ENCODE measurements at regions not wholly inside any gene's neighbourhood (a gene's known extent, or its start where the extent isn't known, plus 50 kb on each side); places are given as distances from the start of the nearest gene placed in this dataset.
"Not testable (repeated sequence)": the region's sequence is repeated elsewhere in the genome, so short reads cannot be mapped to it uniquely, and the experiment has no call there.

DNA sequence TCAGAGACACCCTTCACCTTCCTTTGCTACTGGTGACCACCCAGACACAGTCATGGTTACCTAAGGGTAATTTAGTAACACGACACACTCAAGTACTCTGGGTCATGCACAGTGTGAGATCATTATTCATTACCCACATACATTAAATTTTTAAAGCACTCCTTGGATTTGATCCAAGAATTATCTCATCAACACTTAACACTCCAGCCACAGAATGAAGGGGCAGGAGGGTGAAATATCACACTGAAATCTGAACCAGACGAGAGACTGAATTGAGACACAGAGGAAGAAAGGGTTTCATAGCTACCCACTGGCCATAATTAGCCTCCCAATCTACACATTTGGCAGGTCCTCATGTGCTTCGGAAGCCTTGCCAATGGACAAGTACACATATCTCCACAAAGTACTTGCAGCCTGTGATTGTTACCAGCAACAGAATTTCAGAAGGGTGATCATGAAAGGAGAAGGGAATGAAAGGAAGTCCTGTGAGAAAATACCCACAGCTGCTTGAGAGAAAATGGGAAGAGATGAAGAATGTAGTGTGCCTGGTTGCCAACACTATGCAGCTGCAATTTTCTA is 189.3 kb downstream of the POLR1F start:
- Histone ChIP-seq H3K4me3 (no peak overlapping the region), H3K27me3 (ENCODE audit: insufficient read depth in 3 of 3, low read length in 2 of 3) (no peaks in the 10 kb centered on the region), H3K36me3 (ENCODE audit: insufficient read depth in 1 of 2, low read depth in 1 of 2) (no peaks in the 10 kb centered on the region), H3K9me3 (no peaks in the 10 kb centered on the region), H3K27ac (no peak overlapping the region), H3K4me1 (no peaks in the 10 kb centered on the region)
- ATAC-seq: peak in 2 of 4 donors; percentile 36 to 64
- no peak for DNase-seq
- intact Hi-C loops (cut with DNase I): no loop called here
- TF ChIP-seq, protein P1, sequence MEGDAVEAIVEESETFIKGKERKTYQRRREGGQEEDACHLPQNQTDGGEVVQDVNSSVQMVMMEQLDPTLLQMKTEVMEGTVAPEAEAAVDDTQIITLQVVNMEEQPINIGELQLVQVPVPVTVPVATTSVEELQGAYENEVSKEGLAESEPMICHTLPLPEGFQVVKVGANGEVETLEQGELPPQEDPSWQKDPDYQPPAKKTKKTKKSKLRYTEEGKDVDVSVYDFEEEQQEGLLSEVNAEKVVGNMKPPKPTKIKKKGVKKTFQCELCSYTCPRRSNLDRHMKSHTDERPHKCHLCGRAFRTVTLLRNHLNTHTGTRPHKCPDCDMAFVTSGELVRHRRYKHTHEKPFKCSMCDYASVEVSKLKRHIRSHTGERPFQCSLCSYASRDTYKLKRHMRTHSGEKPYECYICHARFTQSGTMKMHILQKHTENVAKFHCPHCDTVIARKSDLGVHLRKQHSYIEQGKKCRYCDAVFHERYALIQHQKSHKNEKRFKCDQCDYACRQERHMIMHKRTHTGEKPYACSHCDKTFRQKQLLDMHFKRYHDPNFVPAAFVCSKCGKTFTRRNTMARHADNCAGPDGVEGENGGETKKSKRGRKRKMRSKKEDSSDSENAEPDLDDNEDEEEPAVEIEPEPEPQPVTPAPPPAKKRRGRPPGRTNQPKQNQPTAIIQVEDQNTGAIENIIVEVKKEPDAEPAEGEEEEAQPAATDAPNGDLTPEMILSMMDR (IDR thresholded peaks at IDR 0.05): no peak
- WGBS, 3 donors: 9 to 14% (median 10%) methylated on average over 3 of the region's 3 CpGs

DNA sequence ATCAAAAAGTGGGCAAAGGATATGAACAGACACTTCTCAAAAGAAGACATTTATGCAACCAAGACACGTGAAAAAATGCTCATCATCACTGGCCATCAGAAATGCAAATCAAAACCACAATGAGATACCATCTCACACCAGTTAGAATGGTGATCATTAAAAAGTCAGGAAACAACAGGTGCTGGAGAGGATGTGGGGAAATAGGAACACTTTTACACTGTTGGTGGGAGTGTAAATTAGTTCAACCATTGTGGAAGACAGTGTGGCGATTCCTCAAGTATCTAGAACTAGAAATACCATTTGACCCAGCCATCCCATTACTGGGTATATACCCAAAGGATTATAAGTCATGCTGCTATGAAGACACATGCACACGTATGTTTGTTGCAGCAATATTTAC is 191.3 kb downstream of the POLR1F start:
- H3K27me3 ChIP-seq (ENCODE audit: insufficient read depth in 3 of 3, low read length in 2 of 3); H3K4me3 ChIP-seq; intact Hi-C loops (cut with DNase I); H3K9me3 ChIP-seq; DNase-seq; H3K4me1 ChIP-seq; H3K27ac ChIP-seq; ATAC-seq; H3K36me3 ChIP-seq (ENCODE audit: insufficient read depth in 1 of 2, low read depth in 1 of 2): not testable (repeated sequence)
- WGBS, 3 donors: 77 to 84% (median 82%) methylated on average over 3 of the region's 3 CpGs

DNA sequence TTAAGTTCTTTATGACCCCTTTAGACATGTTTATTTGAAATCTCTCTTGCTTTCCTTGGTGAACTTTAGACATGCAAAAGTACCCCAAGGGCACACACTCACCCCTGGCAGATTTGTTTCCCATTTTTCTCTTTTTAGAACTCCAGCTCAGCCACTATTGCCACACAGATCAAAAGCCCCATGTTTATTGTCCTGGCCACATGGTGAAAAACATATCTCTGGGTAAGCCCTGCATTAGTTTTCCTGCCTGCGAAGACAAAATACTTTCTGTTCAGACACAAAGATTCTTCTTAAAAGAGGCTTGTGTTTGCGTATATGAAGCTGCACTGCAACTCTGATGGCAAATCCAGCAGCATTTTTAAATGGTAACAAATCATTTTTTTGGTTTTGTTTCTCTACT is 200.0 kb downstream of the POLR1F start:
- Histone ChIP-seq H3K27me3 (ENCODE audit: insufficient read depth in 3 of 3, low read length in 2 of 3) (no peaks in the 10 kb centered on the region), H3K4me1 (no peaks in the 10 kb centered on the region), H3K4me3 (no peak overlapping the region), H3K27ac (no peak overlapping the region), H3K36me3 (ENCODE audit: insufficient read depth in 1 of 2, low read depth in 1 of 2) (no peaks in the 10 kb centered on the region), H3K9me3 (no peaks in the 10 kb centered on the region)
- no peak for DNase-seq
- TF ChIP-seq, protein P1 (IDR thresholded peaks at IDR 0.05): no peak
- intact Hi-C loops (cut with DNase I): no loop called here
- no peak for ATAC-seq
- 67 to 73% (median 71%) methylated on average over 2 of the region's 2 CpGs for WGBS, 3 donors

DNA sequence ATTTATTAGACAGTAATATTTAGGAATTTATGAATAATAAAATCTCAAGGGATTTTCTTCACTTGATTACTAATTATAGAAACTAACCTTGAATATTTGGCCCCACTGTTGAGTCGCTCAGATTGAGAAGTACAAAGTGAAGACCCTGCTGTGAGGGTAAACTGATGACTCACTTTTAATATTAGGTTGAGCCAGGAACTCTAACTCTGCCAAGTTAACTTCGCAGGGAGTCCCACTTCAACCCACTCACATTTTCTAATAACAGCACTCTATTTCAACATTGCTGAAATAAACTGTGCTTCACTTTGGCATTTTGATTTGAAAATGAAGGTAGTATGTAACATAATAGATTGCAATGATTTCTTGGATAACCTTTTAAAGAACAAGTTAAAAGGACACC is 200.7 kb downstream of the POLR1F start:
- no peak overlapping the region for H3K4me3 ChIP-seq

DNA sequence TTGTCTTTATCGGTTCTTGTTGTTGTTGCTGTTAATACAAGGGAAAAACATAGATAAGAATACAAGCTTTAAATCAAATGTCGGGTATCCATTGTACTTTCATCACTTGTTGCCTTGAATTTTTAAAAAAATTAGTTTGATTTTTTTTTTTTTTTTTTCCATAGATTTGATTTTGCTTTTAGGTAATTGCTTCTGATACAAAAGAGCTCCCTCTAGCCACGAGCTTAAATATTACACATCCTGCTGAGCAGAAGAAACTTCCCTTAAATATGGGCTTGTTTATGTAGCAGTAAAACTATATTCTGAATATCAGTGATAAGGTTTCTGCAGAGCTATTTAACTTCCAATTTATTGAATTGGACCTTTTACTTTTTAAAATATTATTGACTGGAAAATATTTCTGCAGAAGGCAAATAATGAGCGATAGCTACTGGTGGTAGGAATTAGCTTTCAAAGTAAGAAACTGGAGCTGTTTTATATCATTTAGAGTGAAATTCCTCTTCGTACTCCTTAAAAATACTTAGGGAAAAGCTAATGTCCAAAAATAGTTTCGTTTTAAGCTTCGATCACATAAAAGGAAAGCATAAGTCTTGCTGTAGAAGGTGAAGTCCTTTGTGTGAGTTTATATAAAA is 216.9 kb downstream of the POLR1F start:
- 58 to 62% (median 62%) methylated on average over 7 of the region's 7 CpGs for WGBS, 3 donors
- no peak for DNase-seq
- no peak overlapping the region for H3K27ac ChIP-seq
- no peaks in the 10 kb centered on the region for H3K27me3 ChIP-seq (ENCODE audit: insufficient read depth in 3 of 3, low read length in 2 of 3)
- no peak overlapping the region for H3K4me3 ChIP-seq
- intact Hi-C loops (cut with DNase I): no loop called here
- no peaks in the 10 kb centered on the region for H3K4me1 ChIP-seq
- no peak for ATAC-seq
- H3K9me3 ChIP-seq: no peaks in the 10 kb centered on the region
- H3K36me3 ChIP-seq (ENCODE audit: insufficient read depth in 1 of 2, low read depth in 1 of 2): no peaks in the 10 kb centered on the region
- TF ChIP-seq, protein P1 (IDR thresholded peaks at IDR 0.05): peak; percentile 30

More for the DNA sequence above, 200.7 kb downstream of the POLR1F start:
- no peaks in the 10 kb centered on the region for H3K4me1 ChIP-seq
- no peak for ATAC-seq
- no peaks in the 10 kb centered on the region for H3K36me3 ChIP-seq (ENCODE audit: insufficient read depth in 1 of 2, low read depth in 1 of 2)
- TF ChIP-seq, protein P1 (IDR thresholded peaks at IDR 0.05): no peak
- H3K27ac ChIP-seq: no peak overlapping the region
- intact Hi-C loops (cut with DNase I): no loop called here
- no peak for DNase-seq
- WGBS, 3 donors: 64 to 76% (median 72%) methylated on average over 2 of the region's 2 CpGs
- H3K27me3 ChIP-seq (ENCODE audit: insufficient read depth in 3 of 3, low read length in 2 of 3): no peaks in the 10 kb centered on the region
- H3K9me3 ChIP-seq: no peaks in the 10 kb centered on the region
